K562 (cell line): ENCODE measurements at regions not wholly inside any gene's neighbourhood (a gene's known extent, or its start where the extent isn't known, plus 50 kb on each side); places are given as distances from the start of the nearest gene placed in this dataset.

Source experiments
- ATAC-seq: fragments of 200-7000 bp; cut with Tn5 transposase; 3 replicates; pipeline ENCODE4 v1.9.1; 2020; ENCODE audit warnings: moderate library complexity
- BruUV-seq: library from RNA; stranded (reverse); fragments of 400-500 nt; replicated peaks from 2 replicates; lab custom pipeline; 2021; lab: Mats Ljungman, UMichigan
- CTCF ChIA-PET: fragments of 300-600 bp; formaldehyde crosslinking; extraction: SDS; loops from one replicate; lab custom pipeline; 2021; ENCODE audit warnings: low intra/inter-chr PET ratio; lab: Yijun Ruan, JAX
- POLR2A ChIA-PET: fragments of 300-600, 350-650 bp; sonication (Branson Sonifier 250); formaldehyde crosslinking; extraction: SDS; loops from one replicate; lab custom pipeline; 2021; ENCODE audit warnings: antibody characterized with exemption, inconsistent platforms; lab: Yijun Ruan, JAX
- DNase-seq, 4 experiments: peaks; one replicate each; pipeline versions ENCODE4 v3.0.0 to v3.0.0-alpha.2; 2011 to 2018; ENCODE audit warnings: low spot score in 3 of 4, mixed read lengths in 3 of 4; ENCODE audit errors: extremely low read depth in 1 of 4
- FAIRE-seq: peaks from 2 replicates; lab custom pipeline; 2011; peaks lifted over from hg19 to GRCh38; lab: Jason Lieb, UNC
- H2AFZ ChIP-seq: 2 replicates; pipeline ENCODE4 v1.6.0; 2011; ENCODE audit warnings: low read depth, low read length, control low read depth, inconsistent platforms
- H3K27ac ChIP-seq: fragments of 200-600 bp; 3 replicates; pipeline ENCODE4 v1.8.0; 2011; ENCODE audit warnings: low read depth, mild to moderate bottlenecking, control low read depth, inconsistent platforms, low read length, moderate library complexity, mixed read lengths; ENCODE audit errors: extremely low read depth
- H3K27me3 ChIP-seq, 2 experiments: fragments of 300-600 bp in 1 of 2; 2 replicates in 1 of 2; 3 replicates in 1 of 2; pipeline versions ENCODE4 v1.6.0 to v1.8.0; 2011; ENCODE audit warnings: inconsistent platforms in 2 of 2, low read length in 2 of 2, mild to moderate bottlenecking in 1 of 2, mixed read lengths in 1 of 2, moderate library complexity in 1 of 2; ENCODE audit not compliant: control insufficient read depth in 2 of 2, insufficient read depth in 2 of 2
- H3K36me3 ChIP-seq: fragments of 300-600 bp; 3 replicates; pipeline ENCODE4 v1.8.0; 2011; ENCODE audit warnings: mild to moderate bottlenecking, low read length, inconsistent platforms; ENCODE audit not compliant: control insufficient read depth, insufficient read depth
- H3K4me1 ChIP-seq, 2 experiments: fragments of 200-600 bp in 1 of 2; replicated peaks in 1 of 2; 2 replicates in 1 of 2; 3 replicates in 1 of 2; pipeline versions ENCODE4 v1.5.1 to v1.8.0; 2011; ENCODE audit warnings: inconsistent platforms in 2 of 2, low read length in 2 of 2, mild to moderate bottlenecking in 1 of 2, mixed read lengths in 1 of 2, moderate library complexity in 1 of 2; ENCODE audit not compliant: control insufficient read depth in 2 of 2, insufficient read depth in 2 of 2
- H3K4me2 ChIP-seq: 2 replicates; pipeline ENCODE4 v1.6.1; 2011; ENCODE audit warnings: low read length, control low read depth, inconsistent platforms, mixed read lengths; ENCODE audit not compliant: insufficient read depth
- H3K4me3 ChIP-seq: fragments of 200-600 bp; sonication (generic), shearing (Covaris generic); 2 replicates; pipeline ENCODE4 v1.5.1; 2016; ENCODE audit warnings: control low read depth, inconsistent platforms
- H3K79me2 ChIP-seq: fragments of 200-600 bp; 3 replicates; pipeline ENCODE4 v1.8.0; 2011; ENCODE audit warnings: low read length, inconsistent platforms; ENCODE audit not compliant: control insufficient read depth, insufficient read depth
- H3K9ac ChIP-seq, 2 experiments: 2 replicates each; pipeline versions ENCODE4 v1.6.0 to v1.6.1; 2011; ENCODE audit warnings: low read depth in 2 of 2, low read length in 2 of 2, control low read depth in 1 of 2, inconsistent platforms in 1 of 2, mild to moderate bottlenecking in 1 of 2, mixed read lengths in 1 of 2; ENCODE audit not compliant: insufficient read depth in 1 of 2
- H3K9me1 ChIP-seq: one replicate; pipeline ENCODE4 v1.6.0; 2011; ENCODE audit warnings: inconsistent platforms, mild to moderate bottlenecking, low read length, moderate library complexity; ENCODE audit not compliant: control insufficient read depth, insufficient read depth
- H3K9me3 ChIP-seq: replicated peaks from 2 replicates; pipeline ENCODE4 v1.5.1; 2011; ENCODE audit warnings: low read depth, low read length, inconsistent platforms; ENCODE audit not compliant: control insufficient read depth, insufficient read depth
- H4K20me1 ChIP-seq: replicated peaks from 2 replicates; pipeline ENCODE4 v1.6.1; 2011; ENCODE audit warnings: low read length, inconsistent platforms, mixed read lengths; ENCODE audit not compliant: control insufficient read depth, insufficient read depth
- CBX8 ChIP-seq: fragments of 200-600 bp; sonication (generic); IDR thresholded peaks from 2 replicates; pipeline ENCODE4 v1.6.1; 2012; ENCODE audit warnings: borderline replicate concordance, mixed run types, low read depth, mild to moderate bottlenecking, moderate library complexity, mixed read lengths, low read length, control low read depth, inconsistent platforms; ENCODE audit not compliant: poor library complexity, severe bottlenecking; ENCODE audit errors: extremely low read depth
- ZNF280A ChIP-seq: fragments of 450-650 bp; IDR thresholded peaks from 2 replicates; pipeline ENCODE4 v1.6.1; 2018; ENCODE audit warnings: mild to moderate bottlenecking, low read depth; ENCODE audit not compliant: partially characterized antibody
- WGBS: fragments of 100-300 bp; shearing (Covaris generic); methylation state at CpG from one replicate; pipeline ENCODE4 v1.1.6; 2016; ENCODE audit warnings: low coverage, mixed read lengths; ENCODE audit not compliant: insufficient coverage; ENCODE audit errors: missing lambda C conversion rate; 5-methylcytosine and 5-hydroxymethylcytosine counted together
- in situ Hi-C: fragments of 300-500 bp; cut with MboI; formaldehyde crosslinking; loops from 4 replicates; pipeline ENCODE4 v1.15.0; 2018; ENCODE audit warnings: inconsistent platforms, mixed read lengths
- intact Hi-C: fragments of 100-400 bp; cut with micrococcal nuclease; formaldehyde crosslinking; loops from 2 replicates; pipeline ENCODE4 v1.14.2; 2022
- TF ChIP-seq, protein P1 (sequence below): fragments of 450-650 bp; IDR thresholded peaks from 2 replicates; pipeline ENCODE4 v1.6.1; 2017; ENCODE audit warnings: mild to moderate bottlenecking, moderate library complexity

DNA sequence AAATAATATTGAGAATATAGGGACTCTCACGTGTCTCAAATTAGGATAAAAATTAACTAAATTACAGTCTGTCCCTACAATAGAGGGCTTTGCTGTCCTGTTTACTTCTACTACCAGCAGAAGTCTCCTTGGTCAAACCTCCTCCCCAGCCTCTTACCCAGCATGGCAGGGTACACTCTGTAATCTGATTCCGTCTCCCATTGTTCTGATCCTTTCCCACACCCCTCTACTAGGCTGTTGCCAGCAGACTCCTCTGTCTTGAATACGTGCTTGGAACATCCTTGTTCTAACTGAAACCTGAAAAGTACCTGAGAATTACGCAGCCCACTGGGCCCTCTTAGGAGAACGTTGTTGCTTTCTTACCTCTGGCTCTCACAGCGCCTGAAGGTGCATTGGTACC is 112.2 kb upstream of the PREP start (continued):
- TF ChIP-seq, protein P1, sequence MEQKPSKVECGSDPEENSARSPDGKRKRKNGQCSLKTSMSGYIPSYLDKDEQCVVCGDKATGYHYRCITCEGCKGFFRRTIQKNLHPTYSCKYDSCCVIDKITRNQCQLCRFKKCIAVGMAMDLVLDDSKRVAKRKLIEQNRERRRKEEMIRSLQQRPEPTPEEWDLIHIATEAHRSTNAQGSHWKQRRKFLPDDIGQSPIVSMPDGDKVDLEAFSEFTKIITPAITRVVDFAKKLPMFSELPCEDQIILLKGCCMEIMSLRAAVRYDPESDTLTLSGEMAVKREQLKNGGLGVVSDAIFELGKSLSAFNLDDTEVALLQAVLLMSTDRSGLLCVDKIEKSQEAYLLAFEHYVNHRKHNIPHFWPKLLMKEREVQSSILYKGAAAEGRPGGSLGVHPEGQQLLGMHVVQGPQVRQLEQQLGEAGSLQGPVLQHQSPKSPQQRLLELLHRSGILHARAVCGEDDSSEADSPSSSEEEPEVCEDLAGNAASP, result no peak

- no TSS peak for BruUV-seq
- CTCF ChIA-PET, result no interaction called here
- Histone ChIP-seq H3K79me2 (no peaks in the 10 kb centered on the region), H3K27me3 (peaks cover 0 to 4% of the 10 kb centered on the region in 2 experiments; a peak in 2 of 5 replicates), H3K36me3 (no peaks in the 10 kb centered on the region), H3K4me3 (no peak overlapping the region), H2AFZ (no peak overlapping the region), H3K4me2 (no peak overlapping the region), H3K9me3 (no peaks in the 10 kb centered on the region), H3K27ac (no peak overlapping the region), H4K20me1 (no peaks in the 10 kb centered on the region; the same call in 1 of the 2 replicates), H3K4me1 (no peaks in the 10 kb centered on the region), H3K9ac (no peak overlapping the region), H3K9me1 (no peaks in the 10 kb centered on the region)
- no peak for ATAC-seq
- DNase-seq, result no peak
- 0% methylated on average over 5 of the region's 5 CpGs for WGBS
- POLR2A ChIA-PET, result no interaction called here
- TF ChIP-seq ZNF280A, result no peak
- TF ChIP-seq CBX8, result no peak
- in situ Hi-C loops, result no loop called here
- FAIRE-seq, result no peak
- intact Hi-C loops, result no loop called here
Observed at GRCh38 chr6:105514306-105514705, 111.4 kb upstream of the PREP start.
